KBM-7 (cell line): ENCODE measurements at regions not wholly inside any gene's neighbourhood (a gene's known extent, or its start where the extent isn't known, plus 50 kb on each side); places are given as distances from the start of the nearest gene placed in this dataset.
"Not testable (repeated sequence)": the region's sequence is repeated elsewhere in the genome, so short reads cannot be mapped to it uniquely, and the experiment has no call there.

Experiments
- DNase-seq: peaks from one replicate; pipeline ENCODE4 v3.0.0-alpha.2; 2015
- in situ Hi-C: fragments of 300-500 bp; cut with MboI; formaldehyde crosslinking; loops from 2 replicates; pipeline ENCODE4 v1.14.3; 2020; ENCODE audit warnings: low sequenced_read_pairs, low pct_unique_long_range_greater_than_20kb, mixed read lengths

GRCh38 chr1:110260194-110260593, 50.1 kb downstream of the KCNC4 start:
- in situ Hi-C loops = no loop called here
- no peak for DNase-seq

GRCh38 chr1:110262296-110262695, 52.2 kb downstream of the KCNC4 start:
- no peak for DNase-seq
- in situ Hi-C loops = no loop called here

- in situ Hi-C loops = no loop called here
- DNase-seq = peak; percentile 12
These were observed 52.9 kb downstream of the KCNC4 start for GRCh38 chr1:110262846-110263631.

GRCh38 chr1:110264430-110264829, 54.3 kb downstream of the KCNC4 start:
- in situ Hi-C loops = no loop called here
- DNase-seq = no peak

- in situ Hi-C loops = no loop called here
- DNase-seq = no peak
These were observed 55.1 kb downstream of the KCNC4 start for GRCh38 chr1:110265186-110265585.

- no peak for DNase-seq
- in situ Hi-C loops = no loop called here
These were observed 56.7 kb downstream of the KCNC4 start for GRCh38 chr1:110266834-110267233.

GRCh38 chr1:110267260-110267659, 57.1 kb downstream of the KCNC4 start:
- no peak for DNase-seq
- in situ Hi-C loops = no loop called here

- DNase-seq = no peak
- in situ Hi-C loops = no loop called here
These were observed 61.9 kb downstream of the KCNC4 start for GRCh38 chr1:110272045-110272444.

GRCh38 chr1:110273832-110274231, 63.7 kb downstream of the KCNC4 start:
- DNase-seq, in situ Hi-C loops: not testable (repeated sequence)

GRCh38 chr1:110280126-110280525, 59.1 kb upstream of the RBM15 start:
- in situ Hi-C loops = no loop called here
- DNase-seq = no peak

- no peak for DNase-seq
These were observed 58.4 kb upstream of the RBM15 start for GRCh38 chr1:110280804-110281203.

GRCh38 chr1:110281363-110282290, 57.5 kb upstream of the RBM15 start:
- no peak for DNase-seq
- in situ Hi-C loops = no loop called here

More at GRCh38 chr1:110280804-110281203, 58.4 kb upstream of the RBM15 start:
- in situ Hi-C loops = no loop called here

- in situ Hi-C loops = no loop called here
- DNase-seq = no peak
These were observed 56.8 kb upstream of the RBM15 start for GRCh38 chr1:110282395-110282794.

GRCh38 chr1:110283677-110284076, 55.5 kb upstream of the RBM15 start:
- DNase-seq = no peak
- in situ Hi-C loops = no loop called here

- no peak for DNase-seq
- in situ Hi-C loops = no loop called here
These were observed 53.9 kb upstream of the RBM15 start for GRCh38 chr1:110285316-110285715.

GRCh38 chr1:110286564-110286963, 52.6 kb upstream of the RBM15 start:
- in situ Hi-C loops = no loop called here
- no peak for DNase-seq

- DNase-seq = no peak
- in situ Hi-C loops = no loop called here
These were observed 51.1 kb upstream of the RBM15 start for GRCh38 chr1:110288111-110288510.
